D341Med (cell line): ENCODE measurements at regions not wholly inside any gene's neighbourhood (a gene's known extent, or its start where the extent isn't known, plus 50 kb on each side); places are given as distances from the start of the nearest gene placed in this dataset.
A peak's percentile ranks its signal among the peaks of the same experiment; 100 is the strongest.
"Not testable (repeated sequence)": the region's sequence is repeated elsewhere in the genome, so short reads cannot be mapped to it uniquely, and the experiment has no call there.

Experiments used
- DNase-seq: peaks from one replicate; pipeline ENCODE4 v3.0.0; 2012; ENCODE audit warnings: low spot score

DNA sequence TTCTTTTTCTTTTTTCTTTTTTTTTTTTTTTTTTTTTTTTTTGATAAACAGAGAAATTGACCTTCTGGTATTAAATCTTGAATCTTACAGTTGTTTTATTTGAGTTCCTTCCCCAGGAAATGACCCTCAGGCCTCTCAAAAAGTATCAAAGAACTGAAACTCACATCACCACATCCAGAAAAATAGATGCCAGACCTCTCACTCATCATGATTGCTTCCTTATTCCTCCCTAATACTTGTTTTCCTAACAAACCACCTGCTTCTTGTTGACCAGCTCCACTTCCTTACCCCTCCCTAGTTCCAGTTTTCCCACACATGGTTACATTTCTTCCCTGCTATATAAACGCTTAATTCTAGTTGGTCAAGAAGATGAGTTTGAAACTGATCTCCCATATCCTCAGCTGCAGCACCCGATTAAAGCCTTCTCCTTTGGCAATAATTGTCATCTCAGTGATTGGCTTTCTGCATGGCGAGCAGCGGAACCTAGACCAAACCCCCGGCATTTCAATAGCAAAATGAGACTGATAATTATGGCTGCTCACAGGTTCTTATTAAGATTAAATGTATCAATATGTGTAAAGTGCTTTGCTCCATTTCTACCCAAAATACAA, 681.1 kb upstream of the AUTS2 start:
- no peak for DNase-seq

DNA sequence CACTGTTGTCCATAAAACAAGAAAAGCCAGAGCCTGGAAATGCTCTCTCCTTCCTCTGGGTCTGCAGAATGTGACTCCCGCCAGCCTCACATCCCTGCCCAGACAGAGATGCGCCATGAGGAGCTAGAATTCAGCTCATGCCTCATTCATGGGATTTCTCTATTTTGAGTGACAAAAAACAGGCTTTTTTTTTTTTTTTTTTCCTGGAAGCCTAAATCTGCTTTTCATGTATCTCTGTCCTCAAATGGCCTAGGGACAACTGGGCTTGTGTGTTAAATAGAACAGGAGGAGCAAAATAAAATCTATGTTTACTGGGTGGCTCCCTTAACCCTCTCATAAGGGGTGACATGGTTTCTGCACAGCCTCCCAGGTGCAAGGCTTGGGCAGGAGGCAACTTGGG, 679.7 kb upstream of the AUTS2 start:
- no peak for DNase-seq

DNA sequence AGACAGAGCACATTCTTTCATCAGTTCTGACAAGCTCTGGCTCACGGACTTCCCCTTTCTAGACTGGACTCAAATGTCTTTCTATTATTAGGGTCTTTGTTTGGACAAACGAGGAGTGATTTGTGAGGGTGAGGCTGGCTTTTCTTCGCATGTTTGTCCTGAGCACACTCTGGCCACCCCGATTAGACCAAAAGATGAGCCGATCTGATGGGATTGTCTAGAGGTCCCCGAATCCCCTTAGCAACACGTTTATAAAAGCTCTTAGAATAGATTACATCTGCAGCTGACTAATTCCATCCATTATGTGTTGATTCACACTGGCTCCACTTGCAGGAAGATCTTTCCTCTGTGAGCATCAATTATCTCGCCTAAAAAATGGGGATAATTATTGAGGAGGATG, 675.4 kb upstream of the AUTS2 start:
- DNase-seq: peak; percentile 30

DNA sequence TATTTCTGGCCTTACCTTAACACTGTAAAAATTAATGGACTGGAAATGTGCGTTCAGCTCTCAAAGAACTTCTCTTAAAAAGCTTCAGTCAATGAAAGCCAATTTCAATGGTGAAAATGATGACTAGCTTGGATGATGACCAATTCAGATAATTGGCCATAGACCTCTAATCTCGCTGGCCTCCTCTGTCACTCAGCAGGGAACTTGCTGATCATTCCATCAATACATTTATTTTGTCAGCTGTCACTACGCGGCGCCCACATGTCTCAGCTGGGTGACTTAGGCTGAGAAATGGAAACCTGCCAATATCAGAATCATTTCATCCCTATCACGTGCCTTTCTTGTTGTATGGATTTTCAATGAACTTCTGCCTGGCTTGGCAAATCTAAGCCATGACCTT, 673.0 kb upstream of the AUTS2 start:
- DNase-seq: no peak

DNA sequence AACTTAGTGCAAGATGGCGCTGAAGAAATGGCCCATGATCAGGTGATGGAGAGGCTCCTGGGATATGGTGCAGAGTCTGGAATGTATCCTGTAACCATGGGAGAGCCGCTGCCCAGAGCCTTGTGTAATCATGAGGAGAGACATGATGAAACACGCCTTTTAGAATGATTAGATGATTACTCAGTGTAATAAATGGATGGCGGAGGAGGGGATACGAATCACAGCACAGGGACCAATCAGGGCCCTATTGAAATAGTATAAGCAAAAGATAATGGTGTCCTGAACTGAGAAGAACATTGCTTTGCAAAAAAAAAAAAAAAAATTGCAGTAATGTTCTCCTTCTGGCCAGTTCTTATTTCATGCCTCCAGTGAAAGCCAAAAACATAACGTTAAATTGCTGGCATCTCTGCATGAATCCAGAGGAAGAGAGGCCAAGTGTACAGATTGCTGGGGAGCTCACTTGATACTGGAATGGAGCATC, 668.5 kb upstream of the AUTS2 start:
- no peak for DNase-seq

DNA sequence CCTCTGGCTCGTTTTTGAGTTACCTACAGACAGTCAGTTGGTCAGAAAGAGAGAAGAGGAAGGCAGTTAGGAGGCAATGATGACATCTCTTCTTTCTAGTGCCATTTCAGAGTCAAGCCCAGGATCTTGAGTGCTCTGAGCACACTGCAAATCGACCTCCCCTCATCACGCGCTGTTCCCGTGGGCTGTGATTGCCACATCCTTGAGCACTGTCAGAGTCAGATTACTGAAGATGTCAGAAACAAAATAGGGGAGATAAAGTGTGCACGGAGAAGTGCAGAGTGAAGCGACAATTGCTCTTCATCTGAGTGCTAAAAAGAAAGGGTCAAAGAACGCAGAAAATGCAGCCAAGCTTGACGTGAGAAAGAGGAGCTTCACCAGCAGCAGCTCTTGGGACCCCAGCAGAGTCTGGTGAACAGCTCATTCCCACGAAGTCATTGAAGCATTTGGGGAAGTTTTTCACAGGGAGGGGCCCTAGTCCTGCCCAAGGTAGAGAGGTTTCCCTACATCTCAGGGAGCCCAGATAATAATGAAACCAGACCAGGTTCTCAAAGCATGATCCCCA, 661.7 kb upstream of the AUTS2 start:
- DNase-seq: no peak

DNA sequence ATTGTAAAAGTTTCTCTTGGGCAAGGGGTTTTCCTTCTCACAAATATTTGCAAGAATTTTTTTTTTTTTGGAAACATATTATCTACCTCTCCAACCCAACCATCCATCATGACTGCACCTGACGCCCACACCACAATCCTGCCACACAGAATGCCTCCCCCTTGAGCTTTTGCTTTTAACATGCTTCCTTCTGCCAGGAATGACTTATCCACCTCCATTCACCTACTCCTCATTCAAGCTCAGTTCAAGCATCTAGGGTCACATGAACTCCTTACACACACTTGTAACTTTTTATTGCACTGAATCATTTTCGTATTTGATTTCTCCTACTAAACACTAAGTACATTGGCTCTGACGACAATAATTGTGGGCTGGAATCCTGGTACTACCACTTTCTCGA, 660.1 kb upstream of the AUTS2 start:
- DNase-seq: no peak

DNA sequence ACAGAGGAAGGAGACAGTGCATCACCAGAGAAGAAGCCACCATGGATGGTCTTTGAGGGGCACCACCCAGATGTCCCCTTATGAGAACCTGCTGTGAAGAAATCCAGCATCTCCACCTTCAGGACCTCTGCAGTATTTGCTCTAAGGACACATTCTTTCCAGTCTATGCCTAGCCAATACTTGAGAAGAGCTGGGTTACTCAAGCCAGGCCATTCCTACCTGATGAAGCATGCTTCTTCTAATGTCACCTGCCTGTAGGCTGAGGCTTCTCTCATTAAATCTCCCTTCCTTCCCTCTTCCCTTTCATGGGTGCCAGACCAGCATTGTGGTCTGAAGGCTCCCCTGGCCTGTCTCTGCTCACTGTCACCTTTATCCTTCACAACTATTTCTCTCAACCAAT, 654.5 kb upstream of the AUTS2 start:
- DNase-seq: no peak

DNA sequence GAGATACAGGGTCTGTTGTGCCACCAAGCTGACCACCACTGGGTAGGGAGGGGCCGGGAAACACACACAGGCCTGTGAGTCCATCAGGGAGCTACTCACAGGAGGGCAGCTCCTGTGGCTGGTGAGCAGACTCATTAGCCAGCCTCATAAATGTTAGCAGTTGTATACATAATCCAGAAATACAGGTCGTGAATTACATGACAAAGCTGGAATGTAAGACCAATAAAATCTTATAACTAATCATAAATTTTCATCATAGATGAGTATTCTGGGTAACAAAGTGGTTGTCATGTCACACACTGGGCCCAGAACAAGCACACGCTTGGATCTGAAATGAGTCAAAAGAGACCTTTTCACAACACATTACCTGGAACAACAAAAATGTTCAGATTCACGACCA, 642.6 kb upstream of the AUTS2 start:
- no peak for DNase-seq

DNA sequence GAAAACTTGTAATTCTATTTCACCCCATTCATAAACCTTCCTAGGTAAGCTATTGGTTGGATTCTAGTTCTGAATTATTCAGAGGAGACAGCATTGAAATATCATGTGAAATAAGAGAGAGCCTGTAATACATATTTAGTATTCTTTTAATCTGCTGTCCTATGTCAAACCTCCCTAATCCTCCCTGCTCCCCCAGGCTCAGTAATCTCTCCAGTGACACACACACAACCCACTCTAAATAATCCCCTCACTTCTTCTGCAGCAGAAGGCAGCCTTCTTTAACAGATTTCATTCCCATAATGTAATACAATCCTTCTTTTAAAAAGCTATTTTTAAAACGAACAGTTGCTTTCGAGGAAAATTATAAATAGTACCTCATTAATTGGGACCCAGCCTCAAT, 639.7 kb upstream of the AUTS2 start:
- peak; percentile 69 for DNase-seq

DNA sequence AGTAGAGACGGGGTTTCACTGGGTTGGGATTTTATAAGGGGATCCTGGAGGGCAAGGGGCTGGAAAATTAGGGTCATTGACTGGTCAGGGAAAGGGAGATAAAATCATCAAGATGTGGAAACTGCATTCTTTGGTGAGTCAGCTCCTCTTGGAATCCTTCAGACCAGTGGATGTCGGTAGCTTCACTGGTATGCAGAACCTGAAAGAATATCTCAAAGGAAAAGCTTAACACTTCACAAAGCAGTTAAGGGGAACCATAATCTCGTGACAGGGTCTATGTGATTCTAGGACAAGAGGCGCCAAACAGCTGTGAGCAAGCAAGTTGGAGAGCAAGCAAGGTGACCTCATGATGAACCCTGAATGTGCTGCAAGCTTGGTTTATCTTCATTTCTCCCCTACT, 634.7 kb upstream of the AUTS2 start:
- no peak for DNase-seq

DNA sequence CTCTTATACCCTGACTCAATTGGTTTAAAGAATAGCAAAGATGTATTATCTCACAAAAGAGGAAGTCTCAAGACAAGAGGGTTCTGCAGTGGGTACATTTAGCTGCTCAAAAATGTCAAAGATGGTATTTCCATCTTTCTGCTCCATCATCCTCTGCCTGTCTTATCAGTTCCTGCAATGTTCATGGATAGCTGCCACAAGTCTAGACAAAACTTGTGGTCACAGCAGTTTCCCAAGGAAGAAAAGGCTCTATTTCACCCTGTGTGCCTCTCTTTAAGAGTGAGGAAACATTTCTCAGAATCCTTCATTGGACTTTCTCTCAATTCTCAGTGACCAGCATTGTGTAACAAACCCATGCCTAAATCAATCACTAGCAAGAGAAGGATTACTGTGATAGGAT, 634.2 kb upstream of the AUTS2 start:
- no peak for DNase-seq

DNA sequence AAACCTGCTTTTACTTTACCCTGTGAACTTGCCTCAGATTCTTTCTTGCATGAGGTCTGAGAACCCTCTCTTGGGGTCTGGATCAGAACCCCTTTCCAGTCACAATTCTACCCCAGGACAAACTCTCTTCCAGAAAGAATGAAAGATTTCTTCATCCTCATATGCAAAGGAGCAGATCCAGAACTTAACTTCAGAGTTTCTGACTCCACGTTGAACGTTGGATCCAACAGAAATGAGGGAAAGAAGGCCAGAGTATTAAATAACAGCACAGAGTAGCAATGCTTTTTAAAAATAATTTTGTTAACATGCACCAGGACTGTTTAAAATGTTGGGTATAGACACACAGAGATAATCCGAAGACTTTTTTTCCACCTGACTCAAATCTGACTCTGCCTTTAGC, 632.9 kb upstream of the AUTS2 start:
- no peak for DNase-seq

DNA sequence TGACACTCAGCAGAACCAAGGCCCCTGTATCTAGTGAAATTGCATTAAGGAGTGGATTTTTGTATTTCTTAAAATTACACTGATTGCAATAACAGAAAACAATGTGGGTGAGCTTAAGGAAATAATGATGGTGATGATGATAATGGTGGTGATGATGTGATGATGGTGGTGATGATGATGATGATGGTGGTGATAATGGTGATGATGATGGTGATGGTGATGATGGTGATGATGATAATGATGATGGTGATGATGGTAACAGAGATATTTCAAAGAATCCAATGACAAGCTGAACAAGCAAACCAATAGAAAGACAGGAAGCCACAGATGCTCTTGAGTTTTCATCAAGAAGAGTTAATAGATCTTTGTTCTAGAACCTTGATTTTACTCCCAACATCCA, 630.7 kb upstream of the AUTS2 start:
- no peak for DNase-seq

DNA sequence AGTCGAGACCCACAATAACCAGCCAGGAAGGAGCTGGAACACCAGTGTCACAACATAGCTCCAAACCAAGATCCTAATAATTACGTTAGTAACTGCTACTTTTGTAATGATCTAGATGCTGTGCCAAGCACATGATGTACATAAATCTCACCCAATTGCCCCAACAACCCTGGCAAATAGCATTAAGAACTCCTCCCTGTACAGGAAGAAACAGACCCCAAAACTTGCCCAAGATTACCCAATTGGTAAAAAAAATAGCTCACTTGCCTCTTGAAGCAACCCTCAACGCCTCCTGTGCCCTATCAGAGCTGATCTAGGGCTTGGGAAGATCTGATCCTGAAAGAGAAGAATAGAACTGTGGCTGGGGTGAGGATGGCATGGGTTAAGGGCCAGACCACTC, 628.7 kb upstream of the AUTS2 start:
- no peak for DNase-seq

DNA sequence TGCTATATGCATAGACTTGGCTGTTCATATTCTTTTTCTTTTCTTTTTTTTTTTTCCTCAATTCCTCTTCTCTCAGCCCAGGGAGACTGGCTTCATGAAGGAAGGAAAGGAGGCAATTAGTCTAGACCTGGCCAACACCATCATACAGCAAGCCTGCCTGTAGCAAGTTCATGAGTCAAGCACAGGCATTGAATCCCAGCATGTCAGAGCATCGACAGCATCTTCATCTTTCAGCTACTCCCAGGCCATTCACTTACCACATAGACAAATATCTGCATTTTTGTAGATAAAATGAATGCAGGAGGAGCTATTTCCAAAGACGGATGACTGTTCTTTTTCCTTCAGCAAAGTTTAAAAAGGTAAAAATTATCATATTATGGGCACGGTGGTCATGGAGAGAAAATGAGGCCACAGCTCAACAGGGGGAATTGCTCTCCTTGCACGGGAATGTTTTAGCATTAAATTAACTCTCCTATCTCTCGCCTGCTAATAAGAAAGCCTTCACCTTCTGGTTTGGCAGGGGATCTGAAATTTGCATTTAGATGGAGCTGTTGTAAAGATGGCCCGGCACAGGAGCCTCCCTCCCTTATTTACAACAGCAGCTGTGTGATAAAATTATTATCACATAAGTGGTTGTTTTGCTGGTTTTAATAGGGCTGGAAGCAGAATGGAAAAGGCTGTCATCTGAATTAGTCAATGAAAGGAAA, 626.5 kb upstream of the AUTS2 start:
- no peak for DNase-seq

DNA sequence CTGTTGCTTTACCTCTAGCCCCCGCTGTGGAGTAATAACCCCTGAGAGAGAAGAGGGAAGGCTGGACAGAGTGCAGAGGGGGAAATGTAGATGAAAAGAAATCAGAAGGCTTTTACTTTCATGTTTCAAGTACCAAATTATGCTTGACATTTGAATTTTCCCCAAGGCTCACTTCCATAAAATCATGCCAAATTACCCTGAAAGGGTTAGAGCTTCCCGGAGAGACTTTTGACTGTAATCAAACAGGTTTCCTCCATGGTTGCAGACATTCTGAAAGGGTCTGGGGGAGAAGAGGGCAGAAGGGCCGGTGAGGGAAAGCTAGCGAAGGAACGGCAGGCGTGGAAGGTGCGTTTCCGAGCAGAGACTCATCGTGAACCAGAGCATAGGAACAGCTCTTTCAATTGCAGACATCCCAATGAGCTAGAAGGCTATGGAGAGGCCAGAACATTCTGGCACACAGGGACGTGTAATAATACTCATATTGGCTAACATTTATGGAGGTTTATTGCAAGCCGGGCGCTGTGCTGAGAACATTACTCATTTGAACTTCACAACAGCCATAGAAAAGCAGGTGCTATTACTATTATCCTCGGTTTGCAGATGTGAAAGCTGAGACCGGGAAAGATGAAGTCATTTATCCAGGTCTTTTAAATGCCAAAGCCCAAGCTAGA, 620.8 kb upstream of the AUTS2 start:
- DNase-seq: no peak

DNA sequence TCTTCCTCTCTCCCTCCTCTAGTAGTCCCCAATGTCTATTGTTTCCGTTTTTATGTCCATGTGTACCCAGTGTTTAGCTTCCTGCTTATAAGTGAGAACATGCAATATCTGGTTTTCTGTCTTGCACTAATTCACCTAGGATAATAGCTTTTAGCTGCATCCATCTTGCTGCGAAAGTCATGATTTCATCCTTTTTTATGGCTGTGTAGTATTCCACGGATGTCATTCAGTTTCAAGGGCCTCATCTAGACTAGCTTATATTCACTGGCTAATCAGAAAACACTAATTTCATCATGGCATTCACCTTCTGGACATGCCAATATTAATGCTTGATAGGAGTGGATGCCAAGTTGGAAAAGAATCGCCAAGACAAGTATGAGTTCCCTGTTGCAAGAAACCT, 619.6 kb upstream of the AUTS2 start:
- DNase-seq: no peak

DNA sequence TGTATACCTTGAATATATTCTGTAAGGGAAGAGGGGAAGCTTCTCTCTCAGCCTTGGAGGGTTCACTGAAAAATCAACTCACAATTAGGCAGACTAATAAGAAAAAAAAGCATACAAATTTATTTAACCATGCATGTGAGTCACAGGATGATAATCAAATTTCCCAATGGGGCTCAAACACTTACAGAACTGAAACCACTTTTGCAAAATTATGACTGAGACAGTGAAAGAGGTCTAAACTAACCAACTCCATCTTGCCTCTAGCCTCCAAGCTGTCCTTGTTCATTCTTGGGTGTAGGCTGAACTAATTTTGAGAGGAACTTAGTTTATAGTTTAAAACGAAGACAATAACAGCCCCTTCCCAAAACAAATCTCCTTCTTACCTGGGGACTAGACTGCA, 618.3 kb upstream of the AUTS2 start:
- DNase-seq: no peak

DNA sequence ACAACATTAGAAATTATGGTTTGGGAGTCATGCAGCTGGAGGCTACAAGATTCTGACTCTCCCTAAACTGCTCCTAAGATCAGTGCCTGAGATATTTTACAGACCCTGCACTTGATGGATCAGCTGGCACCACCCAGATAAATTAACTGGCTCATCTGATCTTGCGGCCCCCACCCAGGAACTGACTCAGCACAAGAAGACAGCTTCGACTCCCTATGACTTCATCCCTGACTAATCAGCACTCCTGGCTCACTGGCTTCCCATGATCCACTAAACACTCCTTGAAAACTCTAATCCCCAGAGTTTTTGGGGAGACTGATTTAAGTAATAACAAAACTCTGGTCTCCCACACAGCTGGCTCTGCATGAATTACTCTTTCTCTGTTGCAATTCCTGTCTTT, 617.8 kb upstream of the AUTS2 start:
- not testable (repeated sequence) for DNase-seq

DNA sequence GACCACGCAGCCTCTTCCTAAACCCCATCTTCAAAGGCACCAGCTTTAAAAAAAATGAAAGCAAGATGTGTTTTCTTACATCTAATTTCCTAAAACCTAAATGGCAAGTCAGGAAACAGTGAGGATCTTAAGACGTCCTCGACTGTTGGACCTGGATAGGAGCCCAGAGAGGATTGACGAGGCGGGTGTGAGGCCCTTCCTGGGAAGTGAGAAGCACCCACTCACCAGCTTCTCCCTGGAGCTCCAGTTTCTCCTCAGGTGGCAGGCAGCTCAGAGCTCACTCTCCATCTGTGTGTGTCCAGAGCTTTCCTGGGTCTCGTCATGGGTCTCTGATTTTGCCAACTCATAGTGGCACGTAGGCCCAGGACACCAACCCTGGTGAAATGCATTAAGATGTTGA, 614.0 kb upstream of the AUTS2 start:
- DNase-seq: no peak

DNA sequence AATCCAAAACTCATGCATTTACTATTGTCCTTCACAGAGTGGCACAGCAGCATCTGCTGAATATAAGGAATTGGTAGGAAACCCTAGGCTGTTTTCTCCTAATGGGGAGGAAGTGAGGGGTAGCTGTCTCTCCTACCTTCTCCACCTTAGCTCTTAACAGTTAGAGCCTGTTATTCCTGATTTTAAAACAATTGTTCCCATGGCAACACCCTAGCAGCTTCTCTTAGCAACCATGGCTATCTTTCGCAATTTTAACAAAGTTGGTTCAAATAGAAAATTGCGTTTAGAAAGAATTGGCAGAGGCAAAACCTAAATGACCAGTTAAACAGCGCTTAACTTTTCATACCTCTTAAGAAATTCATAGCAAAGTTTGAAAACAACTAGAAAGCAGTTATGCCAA, 603.4 kb upstream of the AUTS2 start:
- no peak for DNase-seq

DNA sequence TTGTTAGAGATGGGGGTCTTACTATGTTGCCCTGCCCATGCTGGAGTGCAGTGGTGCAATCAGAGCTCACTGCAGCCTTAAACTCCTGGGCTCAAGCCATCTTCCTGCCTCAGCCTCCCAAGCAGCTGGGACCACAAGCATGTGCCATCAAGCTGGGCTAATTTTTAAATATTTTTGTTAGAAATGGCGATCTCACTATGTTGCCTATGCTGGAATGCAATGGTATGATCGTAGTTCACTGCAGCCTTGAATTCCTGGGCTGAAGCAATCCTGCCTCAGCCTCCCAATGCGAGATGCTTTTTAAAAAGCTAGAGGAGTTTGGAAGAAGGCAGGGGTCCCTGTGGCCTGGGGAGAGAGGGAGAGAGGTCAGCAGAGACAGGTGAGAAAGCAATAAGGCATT, 600.1 kb upstream of the AUTS2 start:
- no peak for DNase-seq
